H1 (cell line): ENCODE measurements at regions not wholly inside any gene's neighbourhood (a gene's known extent, or its start where the extent isn't known, plus 50 kb on each side); places are given as distances from the start of the nearest gene placed in this dataset.

ENCODE experiments used
- CTCF ChIA-PET: fragments of 300-600 bp; sonication (Branson Sonifier 250); formaldehyde crosslinking; loops from one replicate; lab custom pipeline; 2021; ENCODE audit not compliant: partially characterized antibody; lab: Charles Lee
- POLR2A ChIA-PET: fragments of 300-600 bp; sonication (Branson Sonifier 250); formaldehyde crosslinking; loops from one replicate; lab custom pipeline; 2021; ENCODE audit warnings: inconsistent platforms; ENCODE audit not compliant: partially characterized antibody; lab: Charles Lee
- DNase-seq, 2 experiments: peaks; one replicate each; pipeline versions ENCODE4 v3.0.0 to v3.0.0-alpha.2; 2010 to 2022; ENCODE audit warnings: low spot score in 2 of 2, low read depth in 1 of 2, mixed read lengths in 1 of 2
- FAIRE-seq: peaks from 2 replicates; lab custom pipeline; 2011; peaks lifted over from hg19 to GRCh38; lab: Jason Lieb, UNC
- H2AFZ ChIP-seq: 2 replicates; pipeline ENCODE4 v1.8.1; 2012; ENCODE audit warnings: low read length, inconsistent platforms
- H2AK5ac ChIP-seq: 2 replicates; pipeline ENCODE4 v1.6.1; 2013; ENCODE audit warnings: low read depth, low read length
- H2BK120ac ChIP-seq: replicated peaks from 2 replicates; pipeline ENCODE3; 2013; ENCODE audit warnings: low read depth, low read length, inconsistent platforms
- H2BK12ac ChIP-seq: 2 replicates; pipeline ENCODE4 v1.6.1; 2013; ENCODE audit warnings: low read depth, low read length
- H2BK15ac ChIP-seq: 2 replicates; pipeline ENCODE4 v1.6.1; 2013; ENCODE audit warnings: low read length
- H2BK20ac ChIP-seq: 2 replicates; pipeline ENCODE4 v1.6.1; 2013; ENCODE audit warnings: low read length
- H2BK5ac ChIP-seq: 2 replicates; pipeline ENCODE4 v1.6.1; 2013; ENCODE audit warnings: low read depth, low read length
- H3K14ac ChIP-seq: 2 replicates; pipeline ENCODE4 v1.6.1; 2013; ENCODE audit warnings: inconsistent platforms; ENCODE audit not compliant: insufficient read length
- H3K18ac ChIP-seq: 2 replicates; pipeline ENCODE4 v1.6.1; 2013; ENCODE audit warnings: low read length; ENCODE audit errors: extremely low read depth
- H3K23ac ChIP-seq: 2 replicates; pipeline ENCODE4 v1.6.1; 2013; ENCODE audit warnings: inconsistent platforms; ENCODE audit not compliant: insufficient read length
- H3K23me2 ChIP-seq: 2 replicates; pipeline ENCODE4 v1.6.1; 2013; ENCODE audit warnings: low read depth, low read length
- H3K27ac ChIP-seq: 2 replicates; pipeline ENCODE4 v1.6.1; 2011; ENCODE audit warnings: low read depth, low read length, inconsistent platforms
- H3K27me3 ChIP-seq, 4 experiments: replicated peaks in 1 of 4; 1 replicate in 1 of 4; 2 replicates in 3 of 4; pipeline versions ENCODE4 v1.6.1 to v1.8.1; 2011 to 2013; ENCODE audit warnings: low read length in 3 of 4, mild to moderate bottlenecking in 3 of 4, inconsistent platforms in 2 of 4, mixed read lengths in 2 of 4, moderate library complexity in 1 of 4; ENCODE audit not compliant: control insufficient read depth in 3 of 4, insufficient read depth in 3 of 4; ENCODE audit errors: extremely low read depth in 1 of 4
- H3K36me3 ChIP-seq, 4 experiments: 2 replicates each; pipeline versions ENCODE4 v1.6.1 to v1.8.1; 2011 to 2013; ENCODE audit warnings: mild to moderate bottlenecking in 4 of 4, low read length in 3 of 4, moderate library complexity in 2 of 4, control low read depth in 1 of 4, inconsistent platforms in 1 of 4; ENCODE audit not compliant: insufficient read depth in 4 of 4, control insufficient read depth in 2 of 4
- H3K4ac ChIP-seq: replicated peaks from 2 replicates; pipeline ENCODE3; 2013; ENCODE audit warnings: low read length, low read depth, mixed read lengths, inconsistent platforms; ENCODE audit not compliant: insufficient read length
- H3K4me1 ChIP-seq, 4 experiments: replicated peaks in 1 of 4; 1 replicate in 1 of 4; 2 replicates in 3 of 4; pipeline versions ENCODE4 v1.6.1 to v1.8.1; 2011 to 2013; ENCODE audit warnings: low read length in 3 of 4, inconsistent platforms in 2 of 4, mixed read lengths in 1 of 4; ENCODE audit not compliant: insufficient read depth in 4 of 4, control insufficient read depth in 3 of 4
- H3K4me2 ChIP-seq, 2 experiments: 2 replicates each; pipeline versions ENCODE4 v1.6.1 to v1.8.1; 2011 to 2013; ENCODE audit warnings: low read depth in 2 of 2, low read length in 2 of 2, control low read depth in 1 of 2, inconsistent platforms in 1 of 2, mild to moderate bottlenecking in 1 of 2; ENCODE audit not compliant: insufficient read depth in 1 of 2
- H3K4me3 ChIP-seq, 4 experiments: fragments of 200-600, 300-600 bp in 1 of 4; sonication (generic), shearing (Covaris generic), sonication (Bioruptor Twin) in 1 of 4; 2 replicates each; pipeline versions ENCODE4 v1.5.1 to v1.8.1; 2011 to 2016; ENCODE audit warnings: low read length in 4 of 4, low read depth in 3 of 4, control low read depth in 2 of 4, inconsistent platforms in 2 of 4, mild to moderate bottlenecking in 2 of 4, mixed read lengths in 1 of 4, moderate library complexity in 1 of 4; ENCODE audit not compliant: insufficient read depth in 2 of 4; ENCODE audit errors: extremely low read depth in 1 of 4
- H3K56ac ChIP-seq: replicated peaks from 2 replicates; pipeline ENCODE3; 2013; ENCODE audit warnings: low read depth, mild to moderate bottlenecking, mixed read lengths, low read length, inconsistent platforms; ENCODE audit not compliant: insufficient read length
- H3K79me1 ChIP-seq: 2 replicates; pipeline ENCODE4 v1.6.1; 2013; ENCODE audit warnings: low read depth, low read length, control low read depth
- H3K79me2 ChIP-seq, 2 experiments: 2 replicates each; pipeline versions ENCODE4 v1.6.1 to v1.8.1; 2012 to 2013; ENCODE audit warnings: low read length in 2 of 2, mild to moderate bottlenecking in 2 of 2, inconsistent platforms in 1 of 2; ENCODE audit not compliant: insufficient read depth in 2 of 2, control insufficient read depth in 1 of 2
- H3K9ac ChIP-seq, 4 experiments: replicated peaks in 1 of 4; 1 replicate in 1 of 4; 2 replicates in 3 of 4; pipeline versions ENCODE4 v1.6.1 to v1.8.1; 2011 to 2013; ENCODE audit warnings: low read depth in 3 of 4, low read length in 3 of 4, control low read depth in 2 of 4, mild to moderate bottlenecking in 2 of 4, moderate library complexity in 2 of 4, inconsistent platforms in 1 of 4; ENCODE audit errors: extremely low read depth in 1 of 4
- H3K9me3 ChIP-seq, 2 experiments: 2 replicates each; pipeline versions ENCODE4 v1.6.1 to v1.8.1; 2012 to 2013; ENCODE audit warnings: mild to moderate bottlenecking in 2 of 2, moderate library complexity in 2 of 2, control low read depth in 1 of 2, inconsistent platforms in 1 of 2, low read depth in 1 of 2, low read length in 1 of 2, mixed read lengths in 1 of 2; ENCODE audit not compliant: insufficient read depth in 2 of 2
- H4K20me1 ChIP-seq, 2 experiments: replicated peaks in 1 of 2; 2 replicates each; pipeline versions ENCODE3 to v1.8.1; 2011 to 2013; ENCODE audit warnings: inconsistent platforms in 2 of 2, low read length in 2 of 2, mild to moderate bottlenecking in 1 of 2; ENCODE audit not compliant: insufficient read depth in 2 of 2, control insufficient read depth in 1 of 2
- H4K5ac ChIP-seq: 2 replicates; pipeline ENCODE4 v1.6.1; 2013; ENCODE audit warnings: low read length, low read depth, mixed read lengths, inconsistent platforms; ENCODE audit not compliant: insufficient read length
- H4K8ac ChIP-seq: 2 replicates; pipeline ENCODE4 v1.8.0; 2013; ENCODE audit warnings: mild to moderate bottlenecking, moderate library complexity, low read length, inconsistent platforms; ENCODE audit not compliant: insufficient read depth; ENCODE audit errors: extremely low read depth
- H4K91ac ChIP-seq: replicated peaks from 2 replicates; pipeline ENCODE3; 2013; ENCODE audit warnings: low read length, mixed read lengths, inconsistent platforms; ENCODE audit not compliant: insufficient read length
- ASH2L ChIP-seq: fragments of 200-600, 300-600 bp; sonication (generic); IDR thresholded peaks from one replicate; pipeline ENCODE4 v1.7.1; 2017; ENCODE audit warnings: low read length
- ATF2 ChIP-seq: IDR thresholded peaks from 2 replicates; pipeline ENCODE4 v1.6.1; 2012; ENCODE audit warnings: low read length, inconsistent platforms
- CEBPB ChIP-seq: IDR thresholded peaks from 2 replicates; pipeline ENCODE4 v1.6.1; 2012; ENCODE audit warnings: low read depth, low read length
- CHD1 ChIP-seq: IDR thresholded peaks from 2 replicates; pipeline ENCODE4 v1.6.1; 2012; ENCODE audit warnings: low read depth, low read length, improper control_type of control experiment
- CHD2 ChIP-seq: IDR thresholded peaks from 2 replicates; pipeline ENCODE4 v1.6.1; 2012; ENCODE audit warnings: low read length, improper control_type of control experiment
- HDAC6 ChIP-seq: IDR thresholded peaks from one replicate; pipeline ENCODE4 v1.7.1; 2012; ENCODE audit warnings: low read depth, mild to moderate bottlenecking, inconsistent platforms, low read length, moderate library complexity
- NANOG ChIP-seq: IDR thresholded peaks from 2 replicates; pipeline ENCODE4 v1.6.1; 2011; ENCODE audit warnings: low read length, low read depth, mild to moderate bottlenecking, inconsistent platforms; ENCODE audit not compliant: insufficient read depth, poor library complexity, severe bottlenecking
- RAD21 ChIP-seq, 2 experiments: IDR thresholded peaks in 1 of 2; conservative IDR thresholded peaks in 1 of 2; 2 replicates each; pipeline ENCODE4 v1.6.1; 2011; ENCODE audit warnings: low read depth in 2 of 2, low read length in 2 of 2, improper control_type of control experiment in 1 of 2, inconsistent platforms in 1 of 2, mild to moderate bottlenecking in 1 of 2, moderate library complexity in 1 of 2
- RFX5 ChIP-seq: IDR thresholded peaks from 2 replicates; pipeline ENCODE4 v1.6.1; 2011; ENCODE audit warnings: low read depth, low read length, improper control_type of control experiment, borderline replicate concordance
- SP4 ChIP-seq: IDR thresholded peaks from 2 replicates; pipeline ENCODE4 v1.6.1; 2012; ENCODE audit warnings: low read length, inconsistent platforms
- TF ChIP-seq, protein P1 (sequence below): IDR thresholded peaks from 2 replicates; pipeline ENCODE4 v1.6.1; 2012; ENCODE audit warnings: inconsistent platforms

- H2BK120ac ChIP-seq: no peak overlapping the region
- H3K36me3 ChIP-seq: no peaks in the 10 kb centered on the region
- H3K27me3 ChIP-seq: no peaks in the 10 kb centered on the region
- H4K8ac ChIP-seq: no peak overlapping the region
- no peak overlapping the region for H3K4me2 ChIP-seq
- no peak overlapping the region for H3K56ac ChIP-seq
- no peaks in the 10 kb centered on the region for H3K79me1 ChIP-seq
- no peak for DNase-seq
- H2BK12ac ChIP-seq: no peak overlapping the region
- no peak overlapping the region for H2BK15ac ChIP-seq
- TF ChIP-seq RAD21 (IDR thresholded peaks at IDR 0.05 in 1 of 2, conservative IDR thresholded peaks at IDR 0.05 in 1 of 2; ENCODE audit: low read depth in 2 of 2, low read length in 2 of 2) (no peak), RFX5 (no peak), NANOG (no peak), CEBPB (no peak), HDAC6 (no peak), CHD1 (no peak), ATF2 (no peak), CHD2 (no peak), ASH2L (no peak), SP4 (no peak)
- TF ChIP-seq, protein P1, sequence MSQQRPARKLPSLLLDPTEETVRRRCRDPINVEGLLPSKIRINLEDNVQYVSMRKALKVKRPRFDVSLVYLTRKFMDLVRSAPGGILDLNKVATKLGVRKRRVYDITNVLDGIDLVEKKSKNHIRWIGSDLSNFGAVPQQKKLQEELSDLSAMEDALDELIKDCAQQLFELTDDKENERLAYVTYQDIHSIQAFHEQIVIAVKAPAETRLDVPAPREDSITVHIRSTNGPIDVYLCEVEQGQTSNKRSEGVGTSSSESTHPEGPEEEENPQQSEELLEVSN: no peak
- TF ChIP-seq, all 59 proteins: peak for 0
- H3K23ac ChIP-seq: no peak overlapping the region
- H3K27ac ChIP-seq: no peak overlapping the region
- no peaks in the 10 kb centered on the region for H3K23me2 ChIP-seq
- POLR2A ChIA-PET: no interaction called here
- no peak overlapping the region for H3K14ac ChIP-seq
- H3K4me3 ChIP-seq: no peak overlapping the region
- FAIRE-seq: no peak
- no peaks in the 10 kb centered on the region for H3K4me1 ChIP-seq
- no peak overlapping the region for H3K18ac ChIP-seq
- no peak overlapping the region for H2BK20ac ChIP-seq
- H4K20me1 ChIP-seq: no peaks in the 10 kb centered on the region
- no peak overlapping the region for H4K91ac ChIP-seq
- no peaks in the 10 kb centered on the region for H3K9me3 ChIP-seq
- no peak overlapping the region for H2AK5ac ChIP-seq
- no peak overlapping the region for H4K5ac ChIP-seq
- H3K79me2 ChIP-seq: no peaks in the 10 kb centered on the region
- CTCF ChIA-PET: no interaction called here
- no peak overlapping the region for H3K4ac ChIP-seq
- H2AFZ ChIP-seq: no peak overlapping the region
- no peak overlapping the region for H3K9ac ChIP-seq
- no peak overlapping the region for H2BK5ac ChIP-seq
These were observed 226.7 kb downstream of the RFC3 start for GRCh38 chr13:34044660-34045080.
